NCI-H2029 treated with DMSO at 0.1 percent for 48 hours (cell line): ENCODE measurements at regions not wholly inside any gene's neighbourhood (a gene's known extent, or its start where the extent isn't known, plus 50 kb on each side); places are given as distances from the start of the nearest gene placed in this dataset.

ENCODE experiments used
- DNase-seq: peaks from one replicate; lab custom pipeline; 2025; lab: John Stamatoyannopoulos, UW

DNA sequence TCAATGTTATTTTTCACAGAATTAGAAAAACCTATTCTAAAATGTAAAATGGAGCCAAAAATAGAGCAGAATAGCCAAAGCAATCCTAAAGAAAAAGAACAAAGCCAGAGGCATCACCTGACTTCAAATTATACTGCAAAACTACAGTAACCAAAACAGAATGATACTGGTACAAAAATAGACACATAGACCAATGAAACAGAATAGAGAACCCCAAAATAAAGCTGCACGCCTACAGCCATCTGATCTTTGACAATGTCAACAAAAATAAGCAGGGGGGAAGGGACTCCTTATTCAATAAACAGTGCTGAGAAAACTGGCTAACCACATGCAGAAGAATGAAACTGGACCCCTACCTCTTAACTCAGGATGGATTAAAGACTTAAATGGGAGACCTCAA, 65.8 kb upstream of the PDE4D start:
- DNase-seq, result no peak

DNA sequence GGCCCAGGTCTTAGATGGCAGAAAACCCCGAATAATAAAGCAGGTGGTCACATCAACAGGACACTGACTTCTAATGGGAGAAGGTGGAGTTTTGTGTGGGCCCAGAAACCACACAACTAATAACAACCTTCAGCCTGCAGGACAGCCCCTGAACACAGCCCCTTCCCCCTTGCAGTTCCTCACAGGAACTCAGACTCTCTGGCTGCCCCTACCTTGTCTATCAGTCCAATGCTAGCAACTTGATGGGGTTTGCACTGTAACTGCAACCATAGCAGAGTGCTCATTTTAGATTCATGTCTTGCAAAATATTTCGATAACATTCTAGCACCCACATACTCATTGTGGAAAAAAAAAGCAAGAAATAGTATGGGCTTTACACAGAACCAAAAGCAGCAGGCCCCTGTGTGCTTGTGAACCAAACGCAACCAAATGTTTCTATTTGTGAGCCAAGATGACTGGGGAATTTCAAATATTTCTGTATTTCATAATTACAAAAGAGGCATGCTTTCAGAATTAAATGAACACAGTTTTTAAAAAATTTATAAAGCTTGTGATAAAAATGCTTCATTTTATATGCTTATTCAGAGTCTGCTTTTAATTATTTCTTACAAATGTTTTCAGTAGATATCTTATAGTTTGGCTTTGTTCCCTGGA, 62.7 kb upstream of the PDE4D start:
- DNase-seq, result no peak

DNA sequence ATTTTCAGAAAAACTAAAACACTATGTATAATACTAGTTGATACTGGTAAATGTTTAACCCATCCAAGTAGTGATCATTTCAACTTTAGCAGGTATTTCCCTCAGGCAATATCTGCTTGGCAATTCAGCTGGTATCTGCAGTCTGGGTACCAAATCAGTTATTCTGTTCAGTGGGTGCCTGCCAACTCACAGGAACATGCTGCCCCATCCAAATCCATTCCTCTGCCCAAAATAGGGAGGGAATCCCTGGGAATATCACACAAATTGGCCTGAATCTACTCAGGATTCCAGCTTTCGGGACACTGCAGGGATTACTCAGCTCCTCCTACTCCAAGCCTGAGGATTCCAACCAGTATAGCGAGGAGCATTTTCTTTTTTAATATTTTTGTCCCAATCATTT, 61.7 kb upstream of the PDE4D start:
- no peak for DNase-seq

GRCh38 chr5:59943452-59944113, 50.1 kb upstream of the PDE4D start:
- no peak for DNase-seq
